ENCODE measurements at regions not wholly inside any gene's neighbourhood (a gene's known extent, or its start where the extent isn't known, plus 50 kb on each side); places are given as distances from the start of the nearest gene placed in this dataset.
"Not testable (repeated sequence)": the region's sequence is repeated elsewhere in the genome, so short reads cannot be mapped to it uniquely, and the experiment has no call there.

DNA sequence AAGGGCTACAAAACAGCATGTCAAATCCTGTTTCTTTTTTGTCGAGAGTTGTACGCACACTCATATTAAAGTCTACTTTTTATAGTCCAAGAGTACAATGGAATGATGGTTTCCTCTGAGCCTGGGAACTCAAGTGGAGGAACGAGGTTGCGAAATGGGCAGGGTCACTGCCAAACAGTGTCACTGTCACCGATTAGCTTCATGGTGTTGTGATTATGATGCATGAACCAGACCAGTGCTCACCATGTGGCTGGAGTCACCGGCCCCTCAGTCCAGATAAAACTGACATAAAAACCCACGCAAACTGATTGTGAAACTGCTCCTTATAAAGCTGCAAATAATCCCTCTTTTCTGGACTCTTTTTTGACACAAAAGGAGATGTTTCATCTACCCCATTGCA is 122.0 kb downstream of the COPS8 start:
- TF ChIP-seq, protein P1, sequence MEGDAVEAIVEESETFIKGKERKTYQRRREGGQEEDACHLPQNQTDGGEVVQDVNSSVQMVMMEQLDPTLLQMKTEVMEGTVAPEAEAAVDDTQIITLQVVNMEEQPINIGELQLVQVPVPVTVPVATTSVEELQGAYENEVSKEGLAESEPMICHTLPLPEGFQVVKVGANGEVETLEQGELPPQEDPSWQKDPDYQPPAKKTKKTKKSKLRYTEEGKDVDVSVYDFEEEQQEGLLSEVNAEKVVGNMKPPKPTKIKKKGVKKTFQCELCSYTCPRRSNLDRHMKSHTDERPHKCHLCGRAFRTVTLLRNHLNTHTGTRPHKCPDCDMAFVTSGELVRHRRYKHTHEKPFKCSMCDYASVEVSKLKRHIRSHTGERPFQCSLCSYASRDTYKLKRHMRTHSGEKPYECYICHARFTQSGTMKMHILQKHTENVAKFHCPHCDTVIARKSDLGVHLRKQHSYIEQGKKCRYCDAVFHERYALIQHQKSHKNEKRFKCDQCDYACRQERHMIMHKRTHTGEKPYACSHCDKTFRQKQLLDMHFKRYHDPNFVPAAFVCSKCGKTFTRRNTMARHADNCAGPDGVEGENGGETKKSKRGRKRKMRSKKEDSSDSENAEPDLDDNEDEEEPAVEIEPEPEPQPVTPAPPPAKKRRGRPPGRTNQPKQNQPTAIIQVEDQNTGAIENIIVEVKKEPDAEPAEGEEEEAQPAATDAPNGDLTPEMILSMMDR (IDR thresholded peaks at IDR 0.05), result no peak
- H3K4me3 Mint-ChIP-seq, result peak overlapping the region; percentile 67

DNA sequence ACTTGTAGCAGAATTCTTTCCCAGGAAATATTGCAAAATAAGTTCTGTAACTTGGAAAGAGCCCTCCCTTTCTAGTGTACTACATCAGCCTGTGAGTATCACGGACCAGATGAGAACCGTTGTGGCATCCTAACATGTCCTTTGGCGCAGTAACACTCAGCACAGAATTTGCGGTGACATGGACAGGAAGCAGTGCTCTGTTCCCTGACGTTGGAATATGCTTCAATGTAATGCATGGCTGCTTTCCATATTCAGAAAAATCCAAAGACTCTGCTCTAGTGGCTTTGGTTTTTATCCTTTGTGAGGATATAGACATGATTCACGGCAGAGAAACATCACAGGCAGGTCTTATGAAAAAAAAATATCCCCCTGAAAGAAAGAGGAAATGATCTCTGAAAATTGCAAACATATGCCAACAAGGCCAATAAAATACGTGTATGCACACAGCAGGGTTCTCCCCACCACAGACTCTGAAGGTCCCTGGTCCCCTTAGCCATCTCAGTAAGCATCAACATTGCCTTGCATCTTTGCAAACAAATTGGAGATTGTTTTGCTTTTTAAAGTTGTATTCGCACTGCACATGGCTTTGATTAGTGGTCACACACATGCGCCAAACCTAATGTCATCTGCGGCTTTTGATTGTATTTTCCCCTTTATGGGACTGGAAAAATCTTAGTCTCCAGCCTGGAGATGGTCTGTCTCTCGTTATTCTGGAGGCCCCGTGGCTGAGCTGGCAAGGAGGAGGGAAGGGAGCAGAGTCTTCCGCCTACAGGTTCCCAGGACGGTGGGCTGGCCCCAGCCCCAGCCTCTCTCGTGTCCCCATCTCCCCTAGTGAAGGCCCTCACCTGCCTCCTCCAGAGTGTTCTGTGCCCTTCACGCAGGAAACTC is 122.9 kb downstream of the COPS8 start:
- Mint-ChIP-seq H3K27ac (peak overlapping the region; percentile 82), H3K4me3 (peak overlapping the region; percentile 67), H3K4me1 (ENCODE audit: low read depth) (peaks cover 51% of the 10 kb centered on the region), H3K9me3 (no peaks in the 10 kb centered on the region), H3K27me3 (ENCODE audit: insufficient read depth) (peaks cover 2% of the 10 kb centered on the region; the same call in 1 of the 2 replicates), H3K36me3 (ENCODE audit: low read depth) (no peaks in the 10 kb centered on the region; the same call in 1 of the 2 replicates)
- TF ChIP-seq, protein P1 (IDR thresholded peaks at IDR 0.05), result no peak
- peak; percentile 47 for DNase-seq

More for the DNA sequence above, 122.0 kb downstream of the COPS8 start:
- no peaks in the 10 kb centered on the region; the same call in 1 of the 2 replicates for H3K36me3 Mint-ChIP-seq (ENCODE audit: low read depth)
- H3K27me3 Mint-ChIP-seq (ENCODE audit: insufficient read depth), result peaks cover 2% of the 10 kb centered on the region; the same call in 1 of the 2 replicates
- H3K9me3 Mint-ChIP-seq, result no peaks in the 10 kb centered on the region
- peak overlapping the region; percentile 82 for H3K27ac Mint-ChIP-seq
- peaks cover 60% of the 10 kb centered on the region for H3K4me1 Mint-ChIP-seq (ENCODE audit: low read depth)
- DNase-seq, result peak; percentile 50

DNA sequence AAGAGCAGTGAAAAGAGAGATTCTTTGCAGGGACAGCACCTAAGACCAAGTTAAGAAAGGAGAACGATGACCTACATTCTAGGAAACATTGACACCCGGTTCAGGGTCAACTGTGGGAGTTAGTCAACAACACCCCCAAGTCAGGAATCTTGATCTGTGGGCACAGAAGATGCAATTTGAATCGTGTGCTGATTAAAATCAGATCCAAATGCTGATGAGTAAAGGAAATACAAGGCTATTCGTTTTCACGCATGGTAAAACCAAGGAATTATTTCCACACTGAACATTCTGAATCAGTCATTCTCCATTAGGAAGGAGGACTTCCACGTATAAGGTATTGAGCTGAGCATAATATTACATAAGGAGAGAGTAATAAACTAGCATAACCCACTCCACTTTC is 124.2 kb downstream of the COPS8 start:
- peaks cover 2% of the 10 kb centered on the region; the same call in 1 of the 2 replicates for H3K27me3 Mint-ChIP-seq (ENCODE audit: insufficient read depth)
- no peak overlapping the region; the same call in 1 of the 2 replicates for H3K27ac Mint-ChIP-seq
- TF ChIP-seq, protein P1 (IDR thresholded peaks at IDR 0.05), result no peak
- no peaks in the 10 kb centered on the region for H3K9me3 Mint-ChIP-seq
- no peak overlapping the region for H3K4me3 Mint-ChIP-seq
- no peak for DNase-seq
- no peaks in the 10 kb centered on the region for H3K36me3 Mint-ChIP-seq (ENCODE audit: low read depth)
- peaks cover 48% of the 10 kb centered on the region for H3K4me1 Mint-ChIP-seq (ENCODE audit: low read depth)

DNA sequence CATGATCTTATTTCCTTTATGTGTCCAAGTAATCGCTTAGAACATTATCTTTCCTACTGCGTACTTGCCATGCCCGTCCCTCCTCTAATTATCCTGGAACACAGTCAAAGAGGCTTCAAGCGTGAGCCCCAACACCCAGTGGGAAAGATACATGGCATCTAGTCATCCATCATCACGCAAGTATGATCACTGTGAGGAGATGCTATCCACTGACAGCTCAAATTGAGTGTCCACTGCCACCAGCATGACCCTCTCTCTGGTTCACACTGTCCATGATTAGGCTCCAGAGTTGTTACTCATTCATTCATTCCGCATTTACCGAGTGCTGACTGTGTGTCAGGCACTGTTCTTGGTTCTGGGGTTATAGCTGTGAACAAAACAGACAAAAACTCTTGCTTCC is 124.6 kb downstream of the COPS8 start:
- H3K36me3 Mint-ChIP-seq (ENCODE audit: low read depth), result no peaks in the 10 kb centered on the region
- no peak for DNase-seq
- peaks cover 46% of the 10 kb centered on the region for H3K4me1 Mint-ChIP-seq (ENCODE audit: low read depth)
- H3K27ac Mint-ChIP-seq, result no peak overlapping the region
- peaks cover 2% of the 10 kb centered on the region; the same call in 1 of the 2 replicates for H3K27me3 Mint-ChIP-seq (ENCODE audit: insufficient read depth)
- TF ChIP-seq, protein P1 (IDR thresholded peaks at IDR 0.05), result no peak
- H3K4me3 Mint-ChIP-seq, result no peak overlapping the region
- no peaks in the 10 kb centered on the region for H3K9me3 Mint-ChIP-seq

DNA sequence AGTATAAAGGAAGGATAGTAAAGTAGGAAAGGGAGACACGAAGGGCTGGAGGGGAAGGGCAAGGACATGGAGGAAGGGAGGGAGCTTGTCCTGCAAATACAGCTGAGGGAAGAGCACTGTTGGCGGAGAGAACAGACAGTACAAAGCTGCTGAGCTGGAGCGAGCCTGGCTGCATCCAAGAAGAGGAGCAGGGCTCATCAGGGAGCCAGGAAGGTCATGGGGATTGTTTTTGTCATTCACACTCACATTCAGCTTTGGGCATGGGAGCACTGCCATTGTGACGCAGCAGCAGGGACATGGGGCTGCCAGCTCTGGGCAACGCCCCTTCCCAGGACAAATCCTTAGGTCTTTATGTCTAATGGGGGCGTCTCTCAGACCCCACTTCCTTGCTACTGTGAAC is 125.1 kb downstream of the COPS8 start:
- Mint-ChIP-seq H3K27me3 (ENCODE audit: insufficient read depth) (peaks cover 2% of the 10 kb centered on the region; the same call in 1 of the 2 replicates), H3K36me3 (ENCODE audit: low read depth) (no peaks in the 10 kb centered on the region), H3K4me3 (no peak overlapping the region), H3K4me1 (ENCODE audit: low read depth) (peaks cover 45% of the 10 kb centered on the region), H3K9me3 (no peaks in the 10 kb centered on the region), H3K27ac (peak overlapping the region; percentile 38; the same call in 1 of the 2 replicates)
- DNase-seq, result no peak
- TF ChIP-seq, protein P1 (IDR thresholded peaks at IDR 0.05), result no peak

DNA sequence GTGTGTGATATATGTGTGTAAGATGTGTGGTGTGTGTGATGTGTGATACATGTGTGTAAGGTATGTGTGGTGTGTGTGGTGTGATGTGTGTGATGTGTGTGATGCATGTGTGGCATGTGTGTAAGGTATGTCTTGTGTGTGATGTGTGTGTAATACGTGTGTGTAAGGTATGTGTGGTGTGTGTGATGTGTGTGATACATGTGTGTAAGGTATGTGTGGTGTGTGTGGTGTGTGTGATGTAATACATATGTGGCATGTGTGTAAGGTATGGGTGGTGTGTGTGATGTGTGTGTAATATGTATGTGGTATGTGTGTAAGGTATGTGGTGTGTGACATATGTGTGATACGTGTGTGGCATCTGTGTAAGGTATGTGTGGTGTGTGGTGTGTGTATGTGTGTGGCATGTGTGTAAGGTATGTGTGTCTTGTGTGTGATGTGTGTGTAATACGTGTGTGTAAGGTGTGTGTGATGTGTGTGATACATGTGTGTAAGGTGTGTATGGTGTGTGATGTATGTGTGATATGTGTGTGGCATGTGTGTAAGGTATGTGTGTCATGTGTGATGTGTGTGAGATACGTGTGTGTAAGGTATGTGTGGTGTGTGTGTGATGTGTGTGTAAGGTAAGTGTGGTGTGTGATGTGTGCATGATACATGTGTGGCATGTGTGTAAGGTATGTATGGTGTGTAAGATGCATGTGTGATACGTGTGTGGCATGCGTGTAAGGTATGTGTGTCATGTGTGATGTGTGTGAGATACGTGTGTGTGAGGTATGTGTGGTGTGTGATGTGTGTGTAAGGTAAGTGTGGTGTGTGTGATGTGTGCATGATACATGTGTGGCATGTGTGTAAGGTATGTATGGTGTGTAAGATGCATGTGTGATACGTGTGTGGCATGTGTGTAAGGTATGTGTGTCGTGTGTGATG is 126.9 kb downstream of the COPS8 start:
- not testable (repeated sequence) for H3K9me3 Mint-ChIP-seq; H3K27ac Mint-ChIP-seq; DNase-seq; H3K27me3 Mint-ChIP-seq (ENCODE audit: insufficient read depth); H3K4me3 Mint-ChIP-seq; H3K36me3 Mint-ChIP-seq (ENCODE audit: low read depth)
- peaks cover 37% of the 10 kb centered on the region for H3K4me1 Mint-ChIP-seq (ENCODE audit: low read depth)

Measured in HFFc6 (cell line).